CD8-positive, alpha-beta memory T cell (primary cell): ENCODE measurements at regions not wholly inside any gene's neighbourhood (a gene's known extent, or its start where the extent isn't known, plus 50 kb on each side); places are given as distances from the start of the nearest gene placed in this dataset.

Experiments used
- CTCF ChIA-PET: fragments of 350-600 bp; sonication (Branson Sonifier 250); formaldehyde crosslinking; loops from one replicate; lab custom pipeline; 2021; ENCODE audit warnings: antibody characterized with exemption; lab: Charles Lee
- POLR2A ChIA-PET: fragments of 350-600 bp; sonication (Branson Sonifier 250); formaldehyde crosslinking; loops from one replicate; lab custom pipeline; 2021; ENCODE audit warnings: antibody characterized with exemption; lab: Charles Lee
- DNase-seq, 5 donors: peaks; one replicate each; pipeline versions ENCODE4 v3.0.0 to v3.0.0-alpha.2; 2020 to 2022; ENCODE audit warnings: mixed read lengths in 1 of 5
- H3K27ac ChIP-seq: one replicate; pipeline ENCODE4 v1.7.0; 2013; ENCODE audit warnings: low read depth, mild to moderate bottlenecking, low read length, moderate library complexity
- H3K27me3 ChIP-seq: 2 replicates; pipeline ENCODE4 v1.7.0; 2013; ENCODE audit warnings: low read length, mild to moderate bottlenecking; ENCODE audit not compliant: insufficient read depth, poor library complexity, severe bottlenecking
- H3K36me3 ChIP-seq: 2 replicates; pipeline ENCODE4 v1.7.0; 2013; ENCODE audit warnings: mild to moderate bottlenecking, low read length, moderate library complexity; ENCODE audit not compliant: insufficient read depth
- H3K4me1 ChIP-seq: 2 replicates; pipeline ENCODE4 v1.7.0; 2013; ENCODE audit warnings: mild to moderate bottlenecking, low read length, moderate library complexity; ENCODE audit not compliant: insufficient read depth
- H3K4me3 ChIP-seq: 2 replicates; pipeline ENCODE4 v1.7.0; 2013; ENCODE audit warnings: mild to moderate bottlenecking, low read length
- H3K9me3 ChIP-seq: 2 replicates; pipeline ENCODE4 v1.7.0; 2013; ENCODE audit warnings: mild to moderate bottlenecking, low read length
- H3K27ac Mint-ChIP-seq, 8 donors: one replicate each; pipeline ENCODE4 v1.8.0; 2020 to 2021; ENCODE audit warnings: mixed read lengths in 8 of 8, mild to moderate bottlenecking in 6 of 8, inconsistent platforms in 3 of 8, moderate library complexity in 3 of 8
- H3K27me3 Mint-ChIP-seq, 2 donors: one replicate each; pipeline ENCODE4 v1.8.0; 2020 to 2021; ENCODE audit warnings: mixed read lengths in 2 of 2, mild to moderate bottlenecking in 1 of 2, moderate library complexity in 1 of 2
- H3K36me3 Mint-ChIP-seq, 3 donors: one replicate each; pipeline ENCODE4 v1.8.0; 2020 to 2021; ENCODE audit warnings: mixed read lengths in 3 of 3, inconsistent platforms in 1 of 3, mild to moderate bottlenecking in 1 of 3
- H3K4me1 Mint-ChIP-seq, 3 donors: one replicate each; pipeline ENCODE4 v1.8.0; 2020 to 2021; ENCODE audit warnings: mixed read lengths in 3 of 3, inconsistent platforms in 1 of 3, mild to moderate bottlenecking in 1 of 3
- H3K4me3 Mint-ChIP-seq, 7 donors: one replicate each; pipeline ENCODE4 v1.8.0; 2020 to 2021; ENCODE audit warnings: mixed read lengths in 7 of 7, mild to moderate bottlenecking in 6 of 7, moderate library complexity in 4 of 7, inconsistent platforms in 2 of 7
- H3K9me3 Mint-ChIP-seq, 5 donors: one replicate each; pipeline ENCODE4 v1.8.0; 2020 to 2022; ENCODE audit warnings: mixed read lengths in 5 of 5, mild to moderate bottlenecking in 3 of 5, moderate library complexity in 2 of 5, inconsistent platforms in 1 of 5

DNA sequence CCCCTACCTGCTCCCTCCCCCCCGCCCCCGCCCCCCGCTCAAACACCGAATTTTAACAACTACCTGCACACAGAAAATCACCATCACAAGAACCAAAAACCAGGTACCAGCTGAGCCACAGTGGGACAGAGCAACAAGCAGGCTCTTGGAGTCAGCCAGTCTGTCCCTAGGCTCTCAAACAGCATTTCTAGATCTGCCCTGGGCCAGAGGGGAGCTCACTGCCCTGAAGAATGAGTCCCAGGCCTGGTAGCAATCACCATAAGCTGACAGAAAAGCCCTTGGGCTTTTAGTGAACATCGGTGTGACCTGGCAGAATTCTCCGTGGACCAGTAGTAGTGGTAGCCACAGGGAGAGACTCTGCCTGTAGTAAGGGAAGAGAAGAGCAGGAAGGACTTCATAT lies 58.3 kb downstream of the C11orf87 start:
- H3K27me3 Mint-ChIP-seq = no peaks in the 10 kb centered on the region
- H3K27ac ChIP-seq = no peak overlapping the region
- H3K36me3 ChIP-seq = no peaks in the 10 kb centered on the region
- peaks cover 2 to 19% (median 9%) of the 10 kb centered on the region in 5 donors for H3K9me3 Mint-ChIP-seq
- no peaks in the 10 kb centered on the region for H3K36me3 Mint-ChIP-seq
- H3K4me3 Mint-ChIP-seq = no peak overlapping the region
- DNase-seq = no peak
- H3K4me3 ChIP-seq = no peak overlapping the region
- CTCF ChIA-PET = no interaction called here
- no peaks in the 10 kb centered on the region for H3K4me1 ChIP-seq
- no peaks in the 10 kb centered on the region for H3K9me3 ChIP-seq
- POLR2A ChIA-PET = no interaction called here
- no peak overlapping the region for H3K27ac Mint-ChIP-seq
- H3K4me1 Mint-ChIP-seq = no peaks in the 10 kb centered on the region
- no peaks in the 10 kb centered on the region for H3K27me3 ChIP-seq

GRCh38 chr11:109486129-109486528 lies 64.1 kb downstream of the C11orf87 start:
- DNase-seq = no peak
- H3K4me3 ChIP-seq = no peak overlapping the region
- no peaks in the 10 kb centered on the region for H3K36me3 Mint-ChIP-seq
- H3K9me3 ChIP-seq = no peaks in the 10 kb centered on the region
- CTCF ChIA-PET = no interaction called here
- no peaks in the 10 kb centered on the region for H3K27me3 ChIP-seq
- H3K27me3 Mint-ChIP-seq = no peaks in the 10 kb centered on the region
- H3K4me1 ChIP-seq = no peaks in the 10 kb centered on the region
- H3K27ac Mint-ChIP-seq = no peak overlapping the region
- no peak overlapping the region for H3K4me3 Mint-ChIP-seq
- H3K4me1 Mint-ChIP-seq = no peaks in the 10 kb centered on the region
- POLR2A ChIA-PET = no interaction called here
- H3K36me3 ChIP-seq = no peaks in the 10 kb centered on the region
- H3K27ac ChIP-seq = no peak overlapping the region
- H3K9me3 Mint-ChIP-seq = peaks cover 2 to 17% (median 4%) of the 10 kb centered on the region in 5 donors

GRCh38 chr11:109490953-109491635 lies 69.1 kb downstream of the C11orf87 start:
- ChIA-PET POLR2A (no interaction called here), CTCF (no interaction called here)
- Histone ChIP-seq H3K27ac (no peak overlapping the region), H3K36me3 (no peaks in the 10 kb centered on the region), H3K27me3 (no peaks in the 10 kb centered on the region), H3K4me3 (no peak overlapping the region), H3K9me3 (no peaks in the 10 kb centered on the region), H3K4me1 (no peaks in the 10 kb centered on the region)
- no peak overlapping the region for H3K4me3 Mint-ChIP-seq
- H3K27ac Mint-ChIP-seq = no peak overlapping the region
- peaks cover 0 to 20% (median 3%) of the 10 kb centered on the region in 5 donors for H3K9me3 Mint-ChIP-seq
- DNase-seq = no peak
- H3K27me3 Mint-ChIP-seq = no peaks in the 10 kb centered on the region
- no peaks in the 10 kb centered on the region for H3K4me1 Mint-ChIP-seq
- no peaks in the 10 kb centered on the region for H3K36me3 Mint-ChIP-seq

DNA sequence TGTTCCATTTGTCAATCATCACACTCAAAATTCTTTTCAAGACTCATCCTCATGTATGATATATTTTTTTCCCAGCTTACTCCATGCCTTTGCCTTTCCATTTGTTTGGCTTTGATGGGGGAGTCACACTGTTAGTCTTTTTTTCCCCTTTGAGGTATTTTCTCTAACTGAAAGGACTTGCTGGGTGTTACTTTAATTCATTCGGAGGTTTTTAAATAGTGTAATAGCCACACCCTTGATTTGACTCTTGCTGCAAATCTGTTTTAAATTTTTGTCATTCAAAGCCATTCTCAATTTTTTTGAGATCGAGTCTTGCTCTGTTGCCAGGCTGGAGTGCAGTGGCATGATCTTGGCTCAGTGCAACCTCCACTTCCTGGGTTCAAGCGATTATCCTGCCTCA lies 84.1 kb downstream of the C11orf87 start:
- Histone ChIP-seq H3K4me1 (no peaks in the 10 kb centered on the region), H3K27me3 (no peaks in the 10 kb centered on the region), H3K36me3 (no peaks in the 10 kb centered on the region), H3K9me3 (no peaks in the 10 kb centered on the region), H3K4me3 (no peak overlapping the region), H3K27ac (no peak overlapping the region)
- ChIA-PET POLR2A (no interaction called here), CTCF (no interaction called here)
- Mint-ChIP-seq H3K36me3 (no peaks in the 10 kb centered on the region), H3K27ac (no peak overlapping the region), H3K9me3 (peaks cover 0 to 5% (median 0%) of the 10 kb centered on the region in 5 donors), H3K27me3 (no peaks in the 10 kb centered on the region), H3K4me1 (no peaks in the 10 kb centered on the region), H3K4me3 (no peak overlapping the region)
- DNase-seq = no peak

DNA sequence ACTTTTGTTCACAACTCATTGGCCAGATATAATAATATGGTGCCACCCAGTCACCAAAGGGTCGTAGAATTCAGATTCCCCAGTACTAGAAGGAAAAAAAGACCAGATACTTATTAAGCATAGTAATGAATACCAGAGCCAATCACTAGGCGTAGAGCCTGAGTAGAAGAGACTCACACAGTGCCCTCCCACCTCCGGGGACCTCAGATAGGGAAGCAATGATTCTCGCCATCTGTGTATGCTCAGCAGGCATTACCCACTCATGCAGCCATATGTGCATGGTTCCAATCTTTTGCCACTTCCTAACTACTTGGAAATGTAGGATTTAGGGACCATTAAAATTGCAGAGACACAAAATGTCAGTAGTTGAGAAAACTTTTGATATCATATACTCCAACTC lies 85.3 kb downstream of the C11orf87 start:
- no peaks in the 10 kb centered on the region for H3K36me3 ChIP-seq
- H3K4me3 Mint-ChIP-seq = no peak overlapping the region
- CTCF ChIA-PET = no interaction called here
- H3K27ac Mint-ChIP-seq = no peak overlapping the region
- no peak overlapping the region for H3K27ac ChIP-seq
- DNase-seq = no peak
- no peaks in the 10 kb centered on the region for H3K27me3 Mint-ChIP-seq
- H3K9me3 Mint-ChIP-seq = peaks cover 0 to 5% (median 0%) of the 10 kb centered on the region in 5 donors
- no peaks in the 10 kb centered on the region for H3K27me3 ChIP-seq
- POLR2A ChIA-PET = no interaction called here
- no peaks in the 10 kb centered on the region for H3K36me3 Mint-ChIP-seq
- no peaks in the 10 kb centered on the region for H3K4me1 Mint-ChIP-seq
- H3K4me3 ChIP-seq = no peak overlapping the region
- H3K9me3 ChIP-seq = no peaks in the 10 kb centered on the region
- no peaks in the 10 kb centered on the region for H3K4me1 ChIP-seq

- Mint-ChIP-seq H3K4me1 (no peaks in the 10 kb centered on the region), H3K4me3 (no peak overlapping the region), H3K36me3 (no peaks in the 10 kb centered on the region), H3K27ac (no peak overlapping the region), H3K9me3 (peaks cover 0 to 5% (median 0%) of the 10 kb centered on the region in 5 donors), H3K27me3 (no peaks in the 10 kb centered on the region)
- Histone ChIP-seq H3K4me1 (no peaks in the 10 kb centered on the region), H3K4me3 (no peak overlapping the region), H3K27me3 (no peaks in the 10 kb centered on the region), H3K9me3 (no peaks in the 10 kb centered on the region), H3K36me3 (no peaks in the 10 kb centered on the region), H3K27ac (no peak overlapping the region)
- no peak for DNase-seq
- POLR2A ChIA-PET = no interaction called here
- CTCF ChIA-PET = no interaction called here
Observed at GRCh38 chr11:109507836-109508561, 86.0 kb downstream of the C11orf87 start.

DNA sequence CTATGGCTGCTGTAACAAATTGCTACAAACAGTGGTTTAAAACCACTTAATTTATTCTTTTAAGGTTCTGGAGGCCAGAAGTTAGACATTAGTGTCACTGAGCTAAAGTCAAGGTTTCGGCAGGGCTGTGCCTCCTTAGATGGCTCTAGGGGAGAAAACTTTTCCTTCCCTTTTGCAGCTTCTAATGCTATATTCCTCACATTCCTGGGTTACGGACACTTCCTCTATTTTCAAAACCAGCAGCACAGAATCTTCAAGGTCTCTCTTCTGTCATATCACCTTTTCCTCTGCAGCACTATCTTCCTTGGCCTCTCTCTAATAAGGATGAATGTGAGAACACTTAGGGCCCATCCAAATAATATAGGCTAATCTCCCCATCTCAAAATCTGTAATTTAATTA lies 87.0 kb downstream of the C11orf87 start:
- ChIA-PET POLR2A (no interaction called here), CTCF (no interaction called here)
- Mint-ChIP-seq H3K9me3 (peaks cover 0 to 5% (median 0%) of the 10 kb centered on the region in 5 donors), H3K4me1 (no peaks in the 10 kb centered on the region), H3K27me3 (no peaks in the 10 kb centered on the region), H3K36me3 (no peaks in the 10 kb centered on the region), H3K4me3 (no peak overlapping the region), H3K27ac (no peak overlapping the region)
- no peak for DNase-seq
- H3K27me3 ChIP-seq = no peaks in the 10 kb centered on the region
- no peaks in the 10 kb centered on the region for H3K9me3 ChIP-seq
- H3K36me3 ChIP-seq = no peaks in the 10 kb centered on the region
- H3K4me3 ChIP-seq = no peak overlapping the region
- H3K27ac ChIP-seq = no peak overlapping the region
- H3K4me1 ChIP-seq = no peaks in the 10 kb centered on the region

- Histone ChIP-seq H3K4me1 (no peaks in the 10 kb centered on the region), H3K4me3 (no peak overlapping the region), H3K27me3 (no peaks in the 10 kb centered on the region), H3K36me3 (no peaks in the 10 kb centered on the region), H3K9me3 (no peaks in the 10 kb centered on the region), H3K27ac (no peak overlapping the region)
- Mint-ChIP-seq H3K27ac (no peak overlapping the region), H3K27me3 (no peaks in the 10 kb centered on the region), H3K4me1 (no peaks in the 10 kb centered on the region), H3K36me3 (no peaks in the 10 kb centered on the region), H3K9me3 (peaks cover 0 to 12% (median 0%) of the 10 kb centered on the region in 5 donors), H3K4me3 (no peak overlapping the region)
- ChIA-PET CTCF (no interaction called here), POLR2A (no interaction called here)
- DNase-seq = no peak
Observed at GRCh38 chr11:109510316-109510715, 88.3 kb downstream of the C11orf87 start.
